Activated CD4-positive, CD25-positive, alpha-beta regulatory T cell treated with anti-CD3 and anti-CD28 coated beads, Interleukin-2, amount 50 U/mL, for 24 hours (primary cell): ENCODE measurements at regions not wholly inside any gene's neighbourhood (a gene's known extent, or its start where the extent isn't known, plus 50 kb on each side); places are given as distances from the start of the nearest gene placed in this dataset.
A peak's percentile ranks its signal among the peaks of the same experiment; 100 is the strongest.
"Not testable (repeated sequence)": the region's sequence is repeated elsewhere in the genome, so short reads cannot be mapped to it uniquely, and the experiment has no call there.

Experiments
- ATAC-seq, 2 donors: fragments of 150-1000 bp; cut with Tn5 transposase; one replicate each; pipeline ENCODE4 v1.10.0; 2021; ENCODE audit warnings: mild to moderate bottlenecking in 1 of 2, moderate library complexity in 1 of 2

- not testable (repeated sequence) for ATAC-seq
Observed at GRCh38 chr10:46095943-46096342, 49.9 kb upstream of the MSMB start.

GRCh38 chr10:46096446-46096845 lies 50.4 kb upstream of the MSMB start:
- ATAC-seq, result no peak

DNA sequence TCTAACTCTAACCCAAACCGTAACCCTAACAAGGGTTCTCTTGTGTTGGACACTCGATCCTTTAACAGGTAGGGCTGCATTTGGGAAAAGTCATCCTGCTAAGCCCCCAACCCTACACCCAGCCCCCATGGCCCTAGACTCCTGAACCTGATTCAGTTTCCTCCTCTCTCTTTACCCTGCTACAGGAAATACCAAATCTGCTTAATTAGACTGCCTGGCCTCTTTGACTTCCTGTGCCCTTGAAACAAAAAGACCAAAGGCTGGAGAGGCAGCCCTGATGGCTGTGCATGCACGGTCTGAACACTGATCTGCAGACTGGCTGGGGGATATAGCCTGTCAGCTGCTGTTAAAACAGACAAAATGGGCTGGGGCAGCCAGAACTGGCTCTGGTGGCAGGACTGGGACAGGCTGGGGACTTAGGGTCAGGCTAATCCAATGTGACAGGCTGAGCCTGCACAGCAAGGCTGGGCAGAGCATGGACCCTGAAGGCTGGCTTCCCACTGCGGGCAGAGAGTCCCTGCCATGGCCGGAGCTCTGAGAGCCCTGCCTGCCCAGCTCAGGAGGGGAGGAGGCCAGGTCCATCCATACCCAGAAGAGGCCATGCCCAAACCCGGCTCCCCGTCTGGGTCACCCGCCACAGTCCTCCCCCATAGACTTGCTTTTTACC lies 51.0 kb upstream of the MSMB start:
- peak; percentile 42 to 46 for ATAC-seq

GRCh38 chr10:46097576-46098317 lies 51.7 kb upstream of the MSMB start:
- ATAC-seq, result no peak

DNA sequence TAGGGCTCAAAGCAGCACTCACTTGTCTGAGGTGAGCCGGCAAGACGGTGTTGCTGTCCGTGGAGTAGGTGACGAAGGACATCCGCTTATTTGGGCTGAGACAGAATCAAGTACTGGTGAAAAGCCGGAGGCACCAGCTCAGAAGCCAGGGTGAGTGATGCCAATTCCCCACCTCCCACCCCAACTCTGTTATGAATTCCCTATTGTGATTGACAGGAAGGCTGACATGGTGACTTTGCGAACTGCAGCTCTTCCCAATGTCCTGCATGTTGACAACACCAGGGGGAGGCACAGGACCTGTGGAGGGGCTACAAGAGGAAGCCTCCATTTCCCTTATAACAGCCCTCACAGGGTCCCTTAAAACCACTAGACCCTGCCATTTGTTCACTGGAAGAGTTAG lies 52.3 kb upstream of the MSMB start:
- no peak for ATAC-seq

GRCh38 chr10:46098925-46099324 lies 52.9 kb upstream of the MSMB start:
- not testable (repeated sequence) for ATAC-seq

GRCh38 chr10:46104071-46104585 lies 58.1 kb upstream of the MSMB start:
- ATAC-seq, result no peak

- not testable (repeated sequence) for ATAC-seq
Observed at GRCh38 chr10:46105416-46105815, 59.3 kb upstream of the MSMB start.

DNA sequence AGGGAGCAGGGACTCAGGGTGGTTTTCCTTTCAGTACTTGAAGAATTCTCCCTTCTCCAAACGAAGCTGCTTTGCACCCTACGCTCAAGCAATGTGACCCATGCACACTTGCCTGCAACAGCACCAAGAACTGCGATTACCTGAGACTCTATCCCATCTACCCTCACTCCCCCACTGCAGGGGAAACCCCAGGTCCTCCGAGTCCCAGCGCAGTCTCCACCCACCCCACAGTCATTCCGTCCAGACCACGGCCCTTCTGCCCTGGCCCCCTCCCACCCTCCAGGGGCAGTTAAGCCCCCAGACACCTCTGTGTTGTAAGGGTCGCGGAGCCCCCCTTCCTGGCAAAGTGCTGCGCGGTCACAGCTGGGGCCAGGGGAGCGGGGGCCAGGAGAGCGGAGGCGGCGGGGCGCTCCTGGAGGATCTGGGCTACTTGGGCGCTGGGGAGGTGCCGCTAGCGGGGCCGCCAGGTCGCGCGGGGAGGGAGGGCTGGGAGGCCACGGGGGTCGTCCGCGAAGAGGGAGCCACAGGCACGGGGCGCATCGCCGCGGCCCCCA lies 59.9 kb upstream of the MSMB start:
- ATAC-seq, result peak; percentile 44 to 69

- ATAC-seq, result peak; percentile 92 to 94
Observed at GRCh38 chr10:46106410-46107255, 60.6 kb upstream of the MSMB start.

DNA sequence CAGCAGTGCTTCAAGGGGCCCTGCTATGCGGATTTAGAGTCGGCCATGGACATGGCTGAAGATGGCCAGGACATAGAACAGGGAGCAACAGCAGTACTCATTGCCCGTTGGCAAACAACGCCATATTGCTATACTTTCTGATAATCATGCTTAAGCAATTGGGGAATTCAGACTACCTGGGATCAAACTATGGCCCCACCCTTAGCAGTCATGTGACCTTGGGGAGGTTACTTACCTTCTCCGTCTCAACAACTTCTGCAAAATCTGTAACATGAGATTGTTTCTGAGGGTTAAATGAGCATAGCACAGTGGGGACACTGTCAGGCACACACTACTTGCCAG lies 62.1 kb upstream of the MSMB start:
- ATAC-seq, result not testable (repeated sequence)

- not testable (repeated sequence) for ATAC-seq
Observed at GRCh38 chr10:46154271-46154670, 108.2 kb upstream of the MSMB start.

GRCh38 chr10:46154683-46155082 lies 108.6 kb upstream of the MSMB start:
- not testable (repeated sequence) for ATAC-seq

- ATAC-seq, result not testable (repeated sequence)
Observed at GRCh38 chr10:46156866-46157265, 110.8 kb upstream of the MSMB start.

DNA sequence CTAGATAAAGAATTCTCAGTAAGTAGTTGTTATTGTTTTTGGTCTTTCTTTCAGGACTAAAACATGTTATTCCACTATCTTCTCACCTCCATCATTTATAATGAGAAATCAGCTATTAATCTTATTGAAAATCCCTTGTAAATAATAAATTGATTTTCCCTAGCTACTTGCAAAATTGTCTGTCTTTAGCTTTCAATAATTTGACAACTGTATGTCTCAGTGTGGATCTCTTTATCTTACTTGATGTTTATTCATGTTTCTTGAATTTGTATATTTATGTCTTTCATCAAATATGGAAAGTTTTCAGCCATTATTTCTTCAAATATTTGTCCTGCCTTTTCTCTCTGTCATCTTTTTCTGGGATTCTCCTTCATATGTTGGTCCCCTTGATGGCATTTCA lies 117.1 kb upstream of the ANTXRL start:
- ATAC-seq, result no peak

GRCh38 chr10:46170789-46171188 lies 116.0 kb upstream of the ANTXRL start:
- ATAC-seq, result no peak

DNA sequence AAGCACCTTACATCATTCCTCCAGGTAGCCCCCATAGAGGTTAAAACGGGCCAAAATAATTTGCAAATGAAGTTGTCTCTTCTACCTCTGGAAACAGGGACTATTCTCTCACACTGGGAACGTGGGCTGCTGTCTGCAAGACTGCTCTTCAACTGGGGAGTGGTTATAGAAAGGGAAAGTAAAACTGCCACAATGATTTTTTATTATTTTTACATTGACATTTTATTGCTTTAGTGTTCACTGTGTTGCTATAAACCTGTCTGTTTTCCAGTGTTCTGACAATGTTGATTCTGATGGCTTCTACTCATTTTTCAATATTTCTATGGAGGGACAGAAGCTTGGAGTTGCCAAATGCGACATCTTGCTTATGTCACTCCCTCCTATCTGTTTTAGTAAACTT lies 115.1 kb upstream of the ANTXRL start:
- ATAC-seq, result no peak

- ATAC-seq, result no peak
Observed at GRCh38 chr10:46175296-46175695, 111.5 kb upstream of the ANTXRL start.

DNA sequence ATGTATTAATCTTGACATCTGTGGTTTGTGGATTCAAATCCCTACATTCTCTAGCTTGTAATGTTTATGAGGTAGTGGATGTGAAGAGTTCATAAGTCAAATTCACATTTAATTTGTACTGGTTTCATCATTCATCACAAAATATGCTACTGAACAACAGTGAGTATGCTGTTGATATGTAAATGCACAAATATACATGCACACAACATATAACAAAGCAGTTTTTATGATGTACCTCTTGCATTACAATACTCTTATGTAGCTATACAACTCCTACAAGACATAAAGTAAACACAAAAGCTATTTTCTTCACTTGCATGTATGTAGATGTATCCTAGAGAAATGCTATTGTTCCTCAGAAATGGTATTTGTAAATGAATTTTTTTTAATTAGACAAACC lies 111.0 kb upstream of the ANTXRL start:
- ATAC-seq, result no peak

GRCh38 chr10:46187431-46187830 lies 99.4 kb upstream of the ANTXRL start:
- ATAC-seq, result not testable (repeated sequence)

GRCh38 chr10:46197050-46197449 lies 89.7 kb upstream of the ANTXRL start:
- no peak for ATAC-seq

GRCh38 chr10:46198516-46198915 lies 88.3 kb upstream of the ANTXRL start:
- no peak for ATAC-seq

DNA sequence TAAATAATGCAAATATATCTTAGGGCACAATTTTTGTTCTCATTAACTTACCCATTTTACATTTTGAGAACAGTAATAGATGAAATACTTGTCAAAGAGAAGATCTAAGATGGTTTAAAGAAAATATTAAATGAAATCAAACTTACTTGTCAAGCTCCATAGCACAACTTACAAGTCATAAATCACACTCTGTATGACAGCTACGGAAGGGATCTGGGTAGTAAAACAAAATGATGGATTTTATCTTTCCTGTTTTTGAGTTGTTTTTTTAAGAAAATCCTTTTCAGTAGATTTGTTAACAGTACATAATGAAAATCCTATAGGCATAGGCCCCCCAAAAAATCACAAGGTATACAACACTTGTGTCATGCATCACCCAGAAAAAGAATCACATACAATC lies 84.4 kb upstream of the ANTXRL start:
- ATAC-seq, result not testable (repeated sequence)
